Fibroblast of villous mesenchyme (primary cell): ENCODE measurements at regions not wholly inside any gene's neighbourhood (a gene's known extent, or its start where the extent isn't known, plus 50 kb on each side); places are given as distances from the start of the nearest gene placed in this dataset.

Experiments
- DNase-seq: peaks from one replicate; pipeline ENCODE4 v3.0.0-alpha.2; 2010; ENCODE audit warnings: low read depth
- H3K4me3 ChIP-seq: 2 replicates; pipeline ENCODE4 v1.5.1; 2011; ENCODE audit warnings: low read depth, mild to moderate bottlenecking, low read length
- CTCF ChIP-seq: IDR thresholded peaks from 2 replicates; pipeline ENCODE4 v1.5.1; 2012; ENCODE audit warnings: low read depth, mild to moderate bottlenecking, low read length; ENCODE audit not compliant: insufficient read depth

- DNase-seq, result no peak
- H3K4me3 ChIP-seq, result no peak overlapping the region
- TF ChIP-seq CTCF, result no peak
Observed at GRCh38 chr13:63628310-63628709, 2212.7 kb upstream of the PCDH20 start.

GRCh38 chr13:63625869-63626268 lies 2210.2 kb upstream of the PCDH20 start:
- H3K4me3 ChIP-seq, result no peak overlapping the region
- TF ChIP-seq CTCF, result no peak
- DNase-seq, result no peak

- no peak for DNase-seq
- no peak overlapping the region for H3K4me3 ChIP-seq
- TF ChIP-seq CTCF, result no peak
Observed at GRCh38 chr13:63614874-63615612, 2199.4 kb upstream of the PCDH20 start.

- DNase-seq, result no peak
- no peak for TF ChIP-seq CTCF
- H3K4me3 ChIP-seq, result no peak overlapping the region
Observed at GRCh38 chr13:63607153-63607552, 2191.5 kb upstream of the PCDH20 start.

- no peak overlapping the region for H3K4me3 ChIP-seq
- DNase-seq, result no peak
- no peak for TF ChIP-seq CTCF
Observed at GRCh38 chr13:63605962-63606361, 2190.3 kb upstream of the PCDH20 start.

- no peak for TF ChIP-seq CTCF
- H3K4me3 ChIP-seq, result no peak overlapping the region
- DNase-seq, result no peak
Observed at GRCh38 chr13:63605403-63605802, 2189.8 kb upstream of the PCDH20 start.

- H3K4me3 ChIP-seq, result no peak overlapping the region
- DNase-seq, result no peak
- no peak for TF ChIP-seq CTCF
Observed at GRCh38 chr13:63595811-63596210, 2180.2 kb upstream of the PCDH20 start.
